Fibroblast of skin of left biceps (primary cell): ENCODE measurements at regions not wholly inside any gene's neighbourhood (a gene's known extent, or its start where the extent isn't known, plus 50 kb on each side); places are given as distances from the start of the nearest gene placed in this dataset.

Source experiments
- DNase-seq, 2 experiments: peaks; one replicate each; pipeline ENCODE4 v3.0.0-alpha.2; 2013; ENCODE audit warnings: low read depth in 2 of 2

DNA sequence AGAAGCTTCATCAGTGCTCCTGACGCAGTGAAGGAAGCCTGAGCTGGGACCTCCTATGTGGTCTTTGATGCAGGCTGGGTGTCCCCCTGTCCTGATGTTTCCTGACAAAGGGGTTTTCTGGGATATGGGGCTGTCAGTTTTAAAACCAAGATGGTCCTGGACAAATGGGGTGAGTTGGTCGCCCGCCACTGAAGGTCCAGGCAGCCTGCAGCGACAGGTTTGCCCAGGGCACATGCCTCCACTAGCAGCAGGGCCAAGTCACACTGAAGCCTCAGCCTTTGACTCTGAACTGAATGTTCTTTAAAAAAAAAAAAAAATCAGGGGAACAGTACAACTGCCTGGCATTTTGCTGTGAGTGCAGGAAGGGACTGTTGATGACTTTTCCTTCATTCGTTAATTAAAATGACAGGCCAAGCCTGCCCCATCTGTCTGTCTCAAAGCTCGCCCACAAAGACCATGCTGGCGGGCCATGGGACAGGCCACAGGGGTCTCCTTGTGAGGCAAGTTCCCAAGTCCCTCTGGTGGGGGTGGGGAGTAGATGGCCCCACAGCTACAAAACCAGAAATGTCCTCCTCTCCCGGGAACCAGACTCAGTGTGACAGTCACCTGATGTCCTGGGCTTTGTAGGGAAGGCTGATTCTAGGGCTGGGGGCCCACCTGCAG, 274.8 kb downstream of the CTTN start:
- no peak for DNase-seq

DNA sequence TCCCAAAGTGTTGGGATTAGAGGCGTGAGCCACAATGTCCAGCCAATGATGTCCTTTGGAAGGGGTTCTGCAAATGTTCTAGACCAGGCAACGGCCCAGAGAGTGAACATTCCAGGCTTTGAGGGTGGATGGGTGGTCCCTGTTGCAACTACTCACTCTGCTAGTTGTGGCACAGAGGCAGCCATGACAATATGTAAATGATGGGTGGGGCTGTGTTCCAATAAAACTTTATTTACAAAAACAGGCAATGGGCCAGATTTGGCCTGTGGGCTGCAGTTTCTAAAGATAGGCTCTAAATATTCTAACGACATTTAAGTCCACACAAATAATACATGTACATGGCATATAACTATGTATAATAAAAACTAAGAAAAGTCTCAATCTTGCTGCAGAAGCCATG, 276.3 kb downstream of the CTTN start:
- no peak for DNase-seq

DNA sequence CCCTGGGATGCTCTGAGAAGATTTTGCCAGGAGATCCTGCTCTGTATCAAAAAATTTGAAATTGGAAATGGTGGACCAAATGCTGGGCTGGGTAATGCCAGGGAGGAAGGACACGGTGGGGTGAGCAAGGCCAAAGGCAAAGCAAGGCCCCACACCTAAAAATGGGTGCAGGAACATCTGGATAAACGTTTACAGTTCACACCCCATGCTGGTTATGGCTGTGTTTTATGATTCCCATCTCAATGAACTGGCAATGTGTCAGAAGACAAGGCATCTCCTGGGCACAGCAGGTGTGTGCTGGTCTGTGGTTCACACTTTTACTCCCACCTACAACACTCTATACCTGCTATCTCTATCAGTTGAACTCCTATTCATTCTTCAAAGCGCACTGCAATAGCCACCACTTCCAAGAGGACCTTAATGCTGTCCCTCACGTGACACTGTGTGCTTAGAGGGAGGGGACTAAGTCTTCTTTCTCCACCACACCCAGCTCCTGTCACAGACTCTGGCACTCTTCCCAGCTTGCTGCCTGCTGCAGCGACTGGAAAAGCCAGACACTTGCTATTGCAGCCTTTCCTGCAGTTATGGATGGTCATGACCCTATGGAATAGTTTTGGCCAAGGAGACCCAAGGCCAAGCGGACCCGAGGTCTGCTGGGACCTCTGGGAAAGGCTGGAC, 277.5 kb downstream of the CTTN start:
- DNase-seq = no peak

DNA sequence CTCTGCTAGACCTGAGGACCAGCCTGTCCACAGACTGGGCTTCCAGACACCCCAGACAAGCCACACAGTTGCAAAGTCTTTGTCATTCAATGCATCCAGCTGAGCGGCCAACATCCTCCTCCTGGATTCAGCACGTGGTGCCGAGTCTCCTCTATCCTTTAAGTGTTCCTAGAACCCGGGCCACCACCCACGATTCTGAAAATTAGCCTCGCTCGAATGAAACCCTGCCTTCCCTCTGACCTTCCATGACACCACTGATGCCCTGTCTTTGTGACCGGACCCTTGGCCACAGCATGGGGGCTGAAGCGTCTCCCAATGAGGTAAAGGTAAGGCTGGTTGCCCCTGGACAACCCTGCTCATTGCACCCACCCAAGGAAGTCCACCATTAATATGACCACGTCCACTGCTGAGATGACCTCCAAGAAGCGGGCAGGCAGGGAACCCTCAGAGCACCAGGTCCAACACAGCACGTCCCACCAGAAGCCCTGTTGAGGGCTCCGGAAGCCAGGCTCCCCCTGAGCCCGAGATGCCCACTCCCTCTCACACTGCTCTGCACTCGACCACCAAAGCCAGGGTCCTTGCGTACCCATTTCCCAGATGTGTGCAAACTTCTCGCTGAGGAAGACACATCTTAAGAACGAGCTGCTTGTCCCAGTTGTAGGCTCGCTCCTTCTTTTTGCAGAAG, 279.0 kb downstream of the CTTN start:
- DNase-seq = no peak

DNA sequence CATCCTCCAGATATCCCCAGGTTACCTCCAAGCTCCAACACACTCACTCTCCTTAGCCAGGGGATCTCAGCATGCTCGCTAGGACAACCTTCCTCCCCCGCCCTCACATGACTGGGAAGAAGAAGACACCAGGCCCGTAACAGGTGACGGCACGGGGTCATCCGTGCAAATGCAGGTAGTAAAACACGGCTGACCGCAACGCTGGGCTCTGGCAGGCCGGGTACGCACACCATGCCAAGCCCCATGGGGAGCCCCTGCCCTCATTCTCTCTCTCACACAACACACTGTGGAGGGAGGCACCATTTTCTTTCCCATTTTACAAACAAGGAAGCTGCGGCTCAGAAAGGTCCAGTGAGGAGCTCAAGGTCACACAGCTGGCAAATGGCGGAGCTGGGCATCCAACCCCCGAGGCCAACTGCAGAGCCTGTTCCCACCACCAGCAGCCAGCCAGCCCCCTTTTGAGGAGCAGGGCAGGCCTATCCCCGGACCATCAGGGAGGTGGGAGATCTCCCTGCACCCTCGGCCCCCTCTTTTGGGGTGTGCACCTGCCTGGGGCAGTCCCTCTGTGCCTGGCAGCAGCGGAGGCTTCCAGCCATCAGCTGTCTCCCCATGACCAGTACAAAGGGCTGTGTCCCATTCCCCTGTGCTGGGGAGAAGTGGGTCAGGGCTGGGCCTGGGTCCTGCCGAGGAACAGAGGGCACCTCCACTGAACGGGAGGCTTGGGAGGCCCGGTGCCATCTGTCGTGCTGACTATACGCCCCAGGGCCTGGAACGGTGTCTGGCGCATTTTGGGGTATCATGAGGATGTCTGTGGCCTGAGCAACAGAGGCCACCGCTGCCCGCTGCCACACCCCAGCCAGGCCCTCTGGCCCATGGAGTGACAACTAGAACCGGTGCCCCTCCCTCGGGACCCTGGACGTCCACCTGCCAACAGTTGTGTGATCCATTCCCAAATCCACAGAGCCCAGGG, 280.9 kb downstream of the CTTN start:
- no peak for DNase-seq

DNA sequence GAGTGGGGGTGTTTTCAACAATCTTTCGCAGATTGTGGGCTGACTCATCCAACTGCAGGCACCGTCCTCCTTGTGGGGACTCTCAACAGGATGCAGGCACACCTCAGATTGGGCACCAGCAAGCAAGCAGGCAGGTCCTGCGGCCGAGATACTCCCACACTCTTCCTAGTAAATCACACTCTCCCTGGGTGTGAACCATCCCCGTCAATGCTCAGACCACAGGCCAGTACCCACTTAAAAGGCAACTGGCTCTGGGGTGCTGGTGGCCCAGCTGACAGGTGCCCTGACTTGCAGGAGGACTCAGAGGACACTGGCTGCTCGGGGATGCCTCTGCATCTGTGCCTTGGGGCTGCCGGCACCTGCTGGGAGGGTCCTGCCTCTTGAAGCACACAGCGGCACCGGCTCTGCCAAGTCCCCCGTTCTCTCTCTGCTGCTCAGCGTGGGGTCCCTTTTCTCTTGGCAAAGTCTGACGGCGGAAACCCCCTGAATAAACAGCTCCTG, 282.5 kb downstream of the CTTN start:
- no peak for DNase-seq

DNA sequence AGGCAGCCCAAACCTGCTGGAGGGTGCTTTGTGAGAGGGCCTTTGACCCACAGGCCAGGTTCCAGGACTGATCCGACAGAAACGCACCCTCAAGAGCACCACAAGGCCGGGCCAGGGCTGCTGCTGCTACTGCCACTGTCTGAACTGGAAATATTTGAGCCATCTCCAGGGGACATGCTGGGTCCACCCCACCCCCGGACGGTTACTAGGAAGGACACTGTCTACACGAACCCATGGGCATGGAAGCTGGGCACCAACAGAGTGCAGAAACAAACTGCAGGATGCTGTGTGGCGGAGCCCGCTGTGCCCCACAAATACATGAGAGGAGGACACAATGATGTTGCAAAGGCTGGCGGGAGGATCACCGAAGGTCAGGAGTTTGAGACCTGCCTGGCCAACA, 283.7 kb downstream of the CTTN start:
- no peak for DNase-seq

DNA sequence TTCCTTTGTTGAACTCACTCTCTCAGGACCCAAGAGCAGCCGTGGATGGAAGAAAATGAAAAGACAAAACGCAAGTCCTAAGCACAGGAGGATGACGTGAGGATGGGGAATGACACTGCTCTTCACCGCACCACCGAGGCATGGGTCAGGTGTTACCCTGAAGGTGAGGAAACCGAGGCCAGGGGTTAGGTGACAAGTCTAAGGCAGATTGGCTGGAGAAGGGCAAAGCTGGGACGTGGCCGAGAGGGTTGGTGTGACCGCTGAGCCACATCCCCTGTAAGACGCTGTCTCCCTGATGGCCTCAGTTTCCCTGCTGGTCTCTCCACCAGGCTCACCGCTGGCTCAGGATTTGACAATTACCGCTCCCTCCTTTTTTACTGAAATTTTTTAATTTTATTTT, 284.4 kb downstream of the CTTN start:
- no peak for DNase-seq

DNA sequence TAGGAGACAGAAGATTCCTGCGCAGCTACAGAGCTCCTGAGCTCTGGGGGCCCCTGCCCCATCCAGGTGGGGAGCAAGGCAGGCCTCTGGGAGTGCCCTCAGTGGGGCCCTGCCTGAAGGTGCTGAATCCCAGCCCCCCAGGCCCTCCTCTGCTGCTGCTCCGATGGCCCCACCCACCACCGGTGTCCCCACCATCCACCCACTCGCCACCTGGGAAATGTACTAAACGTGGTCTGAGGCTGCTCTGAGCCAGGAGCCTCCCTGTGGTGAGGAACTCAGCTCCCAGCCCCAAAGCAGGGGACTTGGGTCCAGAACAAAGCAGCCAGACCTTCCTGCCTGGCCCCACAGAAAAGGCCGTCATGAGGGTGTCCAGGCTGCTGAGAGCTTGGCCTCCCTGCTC, 289.4 kb downstream of the CTTN start:
- DNase-seq = no peak

DNA sequence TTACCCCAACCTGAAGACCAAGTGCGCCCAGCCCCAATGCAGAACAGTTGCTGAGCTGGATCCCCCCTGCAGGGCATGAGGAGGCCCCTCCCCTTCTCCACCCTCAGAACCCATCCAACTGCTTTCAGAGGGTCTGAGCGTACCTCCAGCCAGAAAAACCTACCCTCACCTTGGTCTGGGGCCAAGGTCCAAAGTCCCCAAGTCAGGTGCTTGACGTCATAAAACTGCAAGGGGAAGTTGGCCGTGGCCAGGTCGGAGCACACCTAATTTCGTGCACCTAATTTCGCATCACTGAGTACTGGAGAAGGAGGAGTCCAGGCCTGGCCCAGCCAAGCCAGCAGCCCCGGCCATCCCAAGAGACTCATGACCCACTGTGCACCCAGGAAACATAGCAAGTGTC, 289.8 kb downstream of the CTTN start:
- no peak for DNase-seq

DNA sequence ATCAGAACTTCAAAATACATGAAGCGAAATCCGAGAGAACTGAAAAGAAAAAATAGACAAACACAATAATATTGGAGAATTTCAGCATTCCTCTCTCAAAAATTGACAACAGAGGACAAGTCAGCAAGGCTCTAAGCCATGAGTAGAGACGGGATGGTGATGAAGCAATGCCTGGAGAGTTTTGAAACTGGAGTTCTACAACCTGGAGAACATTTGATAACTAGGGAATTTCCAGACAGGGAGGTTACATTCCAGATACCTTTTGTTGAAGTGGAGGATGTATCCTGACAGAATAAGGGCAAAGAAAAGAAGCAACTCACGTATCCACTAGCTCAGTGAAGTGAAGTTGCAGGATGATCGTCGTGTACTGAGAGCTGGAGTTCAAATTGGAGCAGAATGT, 291.4 kb downstream of the CTTN start:
- no peak for DNase-seq

DNA sequence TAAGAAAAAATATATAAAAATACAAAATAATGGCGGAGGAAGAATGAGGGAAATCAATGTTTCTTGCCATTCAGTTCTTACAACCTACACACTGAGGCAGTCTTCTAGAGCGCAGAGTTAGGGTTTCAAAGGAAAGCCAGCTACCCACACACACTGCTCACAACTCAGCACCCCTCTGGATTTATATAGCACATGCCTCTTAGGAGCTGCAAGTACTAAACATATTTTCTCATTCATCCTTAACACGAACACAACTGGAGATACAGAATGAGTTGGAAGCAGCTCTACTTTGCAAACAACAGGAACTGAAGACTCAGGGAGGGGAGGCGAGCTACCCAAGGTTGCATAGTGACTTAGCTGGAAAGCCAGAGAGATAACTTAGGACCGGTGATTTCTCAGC, 293.8 kb downstream of the CTTN start:
- no peak for DNase-seq

DNA sequence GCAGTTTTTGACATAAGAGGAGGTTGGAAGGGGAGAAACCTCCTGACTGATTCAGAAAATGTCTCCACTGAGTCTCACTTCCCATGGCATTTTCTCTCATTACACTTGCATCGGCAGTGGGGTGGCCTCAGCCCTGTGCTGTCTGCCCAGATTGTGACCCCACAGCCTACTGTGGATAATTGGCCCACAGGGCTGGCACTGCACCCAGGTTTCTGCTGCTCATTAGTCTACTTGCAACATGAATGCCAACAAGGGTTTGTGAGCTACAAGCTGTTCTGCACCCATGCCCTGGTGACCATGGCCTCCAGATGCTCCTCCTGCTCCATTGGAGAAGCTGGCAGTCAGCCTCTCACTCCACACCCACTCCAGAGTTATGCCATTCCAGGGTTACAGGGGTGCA, 296.0 kb downstream of the CTTN start:
- DNase-seq = no peak

DNA sequence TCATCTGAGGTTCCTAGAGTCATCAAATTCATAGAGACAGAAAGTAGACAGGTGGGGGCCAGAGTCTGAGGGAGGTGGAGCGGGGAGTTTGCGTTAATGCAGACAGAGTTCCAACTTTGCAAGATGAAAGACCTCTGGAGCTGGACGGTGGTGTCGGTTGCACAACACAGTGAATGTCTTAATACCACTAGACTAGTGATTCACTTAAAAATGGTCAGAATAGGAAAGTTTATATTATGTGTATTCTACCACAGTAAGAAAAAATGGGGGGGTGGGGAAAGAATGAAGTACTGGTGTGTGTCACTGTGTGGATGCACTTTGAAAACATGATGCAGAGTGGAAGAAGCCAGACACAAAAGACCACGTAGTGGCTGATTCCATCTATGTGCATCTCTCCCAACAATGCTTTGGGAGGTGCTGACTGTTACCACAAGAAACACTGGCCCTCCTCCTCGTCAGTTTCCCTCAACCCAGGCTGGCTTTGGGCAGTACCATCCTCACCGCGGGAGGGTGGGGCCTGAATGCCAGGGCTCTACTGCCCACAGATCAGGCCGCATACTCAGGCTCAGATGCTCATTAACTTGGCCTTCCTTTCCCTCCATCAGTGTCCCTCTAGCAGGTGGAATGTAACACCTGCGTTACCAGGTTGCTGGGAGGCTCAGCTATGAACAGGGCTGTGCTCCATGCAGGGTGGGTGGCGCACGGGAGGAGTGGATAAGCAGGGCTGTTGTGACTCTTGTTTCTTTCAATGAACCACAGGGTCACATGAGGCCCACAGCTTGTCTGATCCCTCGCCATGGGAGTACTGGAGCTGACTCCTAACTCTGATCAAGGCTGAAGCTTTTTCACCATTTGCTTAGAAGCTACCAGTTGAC, 297.0 kb downstream of the CTTN start:
- DNase-seq = no peak

DNA sequence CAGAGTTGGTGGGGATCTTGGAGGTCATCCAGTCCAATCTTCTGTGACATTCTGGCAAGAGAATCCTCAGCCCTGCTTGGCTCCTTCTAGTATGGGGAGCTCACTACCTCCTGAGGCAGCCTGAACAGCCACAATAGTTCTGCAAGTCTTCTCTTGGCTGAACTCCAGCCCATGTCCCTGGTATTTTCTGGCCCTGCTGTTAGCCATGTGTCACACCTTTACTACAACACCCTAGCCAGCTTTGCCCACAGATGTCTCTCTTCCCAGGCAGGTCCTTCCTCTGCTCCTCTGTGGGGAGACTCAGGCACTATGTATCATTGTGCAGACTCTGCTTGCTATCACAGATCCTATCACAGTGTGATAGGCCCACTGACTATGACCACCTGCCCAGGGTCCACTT, 297.7 kb downstream of the CTTN start:
- DNase-seq = no peak

DNA sequence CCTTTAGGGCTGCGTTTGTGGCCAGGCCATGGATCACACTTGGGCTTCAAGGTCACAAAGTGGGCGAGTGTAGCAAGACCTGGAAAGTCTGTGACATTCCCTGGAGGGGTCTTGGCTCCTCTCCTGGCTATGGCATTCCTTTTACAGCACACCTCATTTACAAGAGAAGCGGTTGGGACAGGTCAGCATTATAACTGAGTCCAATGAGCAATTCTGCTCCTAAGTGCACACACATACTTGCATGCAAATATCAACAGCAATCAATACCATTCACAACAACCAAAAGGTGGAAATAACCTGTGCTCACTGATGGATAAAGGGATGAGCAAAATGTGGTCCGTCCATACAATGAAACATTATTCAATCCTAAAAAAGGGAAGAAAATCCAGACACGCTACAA, 298.2 kb downstream of the CTTN start:
- DNase-seq = no peak

DNA sequence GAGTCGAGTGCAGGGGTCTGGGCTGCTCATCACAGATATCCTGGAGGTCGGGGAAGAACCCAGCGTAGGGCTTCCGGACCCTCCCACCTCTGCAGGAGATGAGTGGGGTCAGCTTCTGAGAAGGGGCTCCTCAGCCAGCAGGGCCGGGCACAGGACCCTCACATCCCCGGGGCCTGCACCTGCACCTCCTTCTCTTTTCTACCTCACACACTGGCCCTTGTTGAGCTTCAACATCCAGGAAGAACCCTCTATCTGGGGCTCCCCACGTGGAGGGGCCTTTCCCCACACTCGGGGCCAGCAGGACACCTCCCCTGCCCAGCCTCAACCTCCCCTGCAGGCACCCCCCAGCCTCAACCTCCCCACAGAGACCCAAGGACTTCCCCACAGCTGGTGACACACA, 299.4 kb downstream of the CTTN start:
- no peak for DNase-seq

DNA sequence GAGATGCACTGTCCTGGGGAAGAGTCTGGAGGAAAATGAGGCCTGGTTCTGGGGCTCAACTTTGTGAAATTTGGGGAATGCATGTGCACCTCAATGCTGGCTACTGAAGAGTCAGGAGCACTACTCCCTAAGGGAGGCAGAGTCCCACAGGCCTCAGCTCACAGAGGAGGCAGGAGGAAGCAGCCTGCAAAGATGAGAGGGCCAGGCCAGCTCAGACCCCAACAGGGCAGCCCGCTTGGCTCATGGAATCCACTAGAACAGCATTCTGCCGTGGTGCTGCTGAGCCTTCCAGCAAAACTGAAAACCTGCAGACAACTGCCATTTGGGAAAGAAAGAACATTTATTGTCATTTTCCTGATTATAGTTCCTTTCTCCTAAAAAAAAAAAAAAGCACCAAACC, 300.5 kb downstream of the CTTN start:
- no peak for DNase-seq

DNA sequence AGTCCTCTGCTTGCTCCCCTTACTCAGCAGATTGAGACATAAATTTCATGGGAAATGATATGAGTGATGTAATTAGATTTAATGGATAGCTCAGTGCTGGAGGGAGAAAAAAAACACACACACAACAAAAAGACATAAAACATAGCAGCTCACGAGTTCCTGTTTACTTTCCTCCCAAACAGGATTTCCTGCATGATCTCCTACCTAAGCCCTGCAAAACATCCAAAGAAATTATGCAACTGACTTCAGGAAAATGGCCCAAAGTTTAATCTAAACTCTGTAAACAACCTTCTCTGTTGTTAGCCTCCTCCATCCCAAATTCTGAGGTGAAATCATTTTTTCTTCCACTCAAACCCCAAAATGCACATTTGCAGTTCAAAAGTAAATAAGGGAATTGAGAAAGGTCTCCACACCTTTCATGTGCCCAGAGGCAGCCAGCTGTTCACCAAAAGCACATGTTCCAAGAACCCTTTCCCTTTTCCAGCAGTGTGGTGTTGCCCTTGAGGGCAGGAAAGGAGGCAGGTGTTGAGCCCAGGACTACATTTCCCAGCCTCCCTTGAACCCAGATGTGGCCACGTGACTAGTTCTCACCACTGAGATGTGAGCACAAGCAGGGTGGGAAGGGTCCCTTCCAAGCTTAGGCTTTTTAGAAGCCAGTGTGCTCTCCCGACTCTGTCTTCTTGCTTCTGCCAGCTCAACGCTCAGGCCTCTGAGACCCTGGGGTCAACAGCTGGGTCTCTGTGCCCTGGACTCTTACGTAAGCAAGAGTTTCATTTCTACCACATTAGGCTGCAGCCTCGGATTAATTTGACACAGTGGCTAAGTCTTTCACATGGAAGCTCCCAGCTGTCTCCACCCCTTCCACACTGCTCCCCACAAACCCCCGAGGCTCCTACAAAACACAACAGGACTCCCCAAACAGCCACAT, 301.2 kb downstream of the CTTN start:
- DNase-seq = no peak

DNA sequence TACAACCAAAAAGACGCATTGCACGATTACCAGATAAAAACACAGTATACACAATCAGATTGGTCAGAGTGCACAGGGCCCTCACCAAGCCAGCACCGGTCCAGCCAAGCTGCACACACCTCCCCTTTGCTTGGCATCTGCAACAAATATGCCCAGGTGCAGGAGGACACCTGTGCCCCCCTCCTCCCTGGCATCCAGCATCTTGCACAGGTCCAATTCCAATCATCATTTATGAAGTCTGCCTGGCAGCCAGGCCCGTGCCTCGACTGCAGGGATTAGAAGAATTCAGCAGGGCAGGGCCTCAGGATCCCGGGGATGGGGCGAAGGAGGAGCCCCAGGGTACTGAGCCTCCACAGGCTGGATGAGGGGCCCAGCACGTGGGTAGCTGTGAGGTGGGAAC, 302.1 kb downstream of the CTTN start:
- no peak for DNase-seq
